Bronchial epithelial cell (primary cell): ENCODE measurements at regions not wholly inside any gene's neighbourhood (a gene's known extent, or its start where the extent isn't known, plus 50 kb on each side); places are given as distances from the start of the nearest gene placed in this dataset.

Source experiments
- DNase-seq: peaks from one replicate; pipeline ENCODE4 v3.0.0-alpha.2; 2010; ENCODE audit warnings: low read depth
- FAIRE-seq: peaks from 2 replicates; lab custom pipeline; 2011; peaks lifted over from hg19 to GRCh38; lab: Jason Lieb, UNC
- H3K27me3 ChIP-seq: 2 replicates; pipeline ENCODE4 v1.5.1; 2011; ENCODE audit warnings: low read length; ENCODE audit not compliant: control insufficient read depth, insufficient read depth
- H3K36me3 ChIP-seq: 2 replicates; pipeline ENCODE4 v1.5.1; 2011; ENCODE audit warnings: low read length; ENCODE audit not compliant: control insufficient read depth, insufficient read depth
- H3K4me3 ChIP-seq: 2 replicates; pipeline ENCODE4 v1.5.1; 2011; ENCODE audit warnings: mild to moderate bottlenecking, low read depth, low read length, control low read depth
- CTCF ChIP-seq: IDR thresholded peaks from 2 replicates; pipeline ENCODE4 v1.5.1; 2011; ENCODE audit warnings: mild to moderate bottlenecking, moderate library complexity, low read length, control low read depth, inconsistent platforms; ENCODE audit not compliant: insufficient read depth, severe bottlenecking

- DNase-seq (no peak), FAIRE-seq (no peak)
- no peaks in the 10 kb centered on the region for H3K27me3 ChIP-seq
- TF ChIP-seq CTCF, result no peak
- H3K36me3 ChIP-seq, result no peaks in the 10 kb centered on the region
- H3K4me3 ChIP-seq, result no peak overlapping the region
Observed at GRCh38 chr21:29238967-29239290, 59.8 kb upstream of the BACH1 start.

GRCh38 chr21:29240136-29240535 lies 58.6 kb upstream of the BACH1 start:
- no peak for FAIRE-seq

GRCh38 chr21:29242201-29242600 lies 56.5 kb upstream of the BACH1 start:
- Histone ChIP-seq H3K4me3 (no peak overlapping the region), H3K36me3 (no peaks in the 10 kb centered on the region), H3K27me3 (no peaks in the 10 kb centered on the region)
- FAIRE-seq (no peak), DNase-seq (no peak)
- no peak for TF ChIP-seq CTCF

More at GRCh38 chr21:29240136-29240535, 58.6 kb upstream of the BACH1 start:
- DNase-seq, result no peak
- Histone ChIP-seq H3K27me3 (no peaks in the 10 kb centered on the region), H3K4me3 (no peak overlapping the region), H3K36me3 (no peaks in the 10 kb centered on the region)
- TF ChIP-seq CTCF, result no peak

- FAIRE-seq, result no peak
- no peak overlapping the region for H3K4me3 ChIP-seq
- TF ChIP-seq CTCF, result no peak
- no peak for DNase-seq
- H3K27me3 ChIP-seq, result no peaks in the 10 kb centered on the region
- H3K36me3 ChIP-seq, result no peaks in the 10 kb centered on the region
Observed at GRCh38 chr21:29243188-29243587, 55.5 kb upstream of the BACH1 start.

GRCh38 chr21:29245104-29245643 lies 53.5 kb upstream of the BACH1 start:
- Histone ChIP-seq H3K27me3 (no peaks in the 10 kb centered on the region), H3K36me3 (no peaks in the 10 kb centered on the region), H3K4me3 (no peak overlapping the region)
- FAIRE-seq, result no peak
- no peak for DNase-seq
- TF ChIP-seq CTCF, result no peak

GRCh38 chr21:29245863-29246262 lies 52.9 kb upstream of the BACH1 start:
- FAIRE-seq, result no peak
- Histone ChIP-seq H3K4me3 (no peak overlapping the region), H3K36me3 (no peaks in the 10 kb centered on the region), H3K27me3 (no peaks in the 10 kb centered on the region)
- no peak for TF ChIP-seq CTCF
- no peak for DNase-seq
